ENCODE measurements at regions not wholly inside any gene's neighbourhood (a gene's known extent, or its start where the extent isn't known, plus 50 kb on each side); places are given as distances from the start of the nearest gene placed in this dataset.

GRCh38 chr12:115543269-115543668 lies 734.2 kb downstream of the MED13L start:
- 74% methylated on average over 2 of the region's 2 CpGs for WGBS (ENCODE audit: low lambda C conversion rate, missing lambda C conversion rate)
- Histone ChIP-seq H3K4me2 (no peak overlapping the region), H4K20me1 (ENCODE audit: insufficient read depth, poor library complexity, severe bottlenecking) (no peaks in the 10 kb centered on the region), H3K79me2 (no peaks in the 10 kb centered on the region), H3K36me3 (replicated peaks; ENCODE audit: insufficient read depth, low read depth) (no peaks in the 10 kb centered on the region), H3K4me1 (ENCODE audit: insufficient read depth) (no peaks in the 10 kb centered on the region), H3K9me2 (replicated peaks; ENCODE audit: insufficient read depth) (no peaks in the 10 kb centered on the region), H2AFZ (no peak overlapping the region), H3K27me3 (no peaks in the 10 kb centered on the region), H3K9me3 (ENCODE audit: low read depth) (no peaks in the 10 kb centered on the region), H3K27ac (no peak overlapping the region), H3K4me3 (no peak overlapping the region)
- TF ChIP-seq EZH2 (IDR thresholded peaks at IDR 0.05; ENCODE audit: borderline replicate concordance) (no peak), EZH2phosphoT487 (IDR thresholded peaks at IDR 0.05; ENCODE audit: low read depth, severe bottlenecking, unreplicated experiment) (no peak), CTCF (IDR thresholded peaks at IDR 0.05; ENCODE audit: poor library complexity) (no peak)
- no peak for DNase-seq (ENCODE audit: low spot score)

GRCh38 chr12:115542656-115543055 lies 734.8 kb downstream of the MED13L start:
- H3K79me2 ChIP-seq, result no peaks in the 10 kb centered on the region
- H3K4me1 ChIP-seq (ENCODE audit: insufficient read depth), result no peaks in the 10 kb centered on the region
- no peak overlapping the region for H3K4me2 ChIP-seq
- no peaks in the 10 kb centered on the region for H4K20me1 ChIP-seq (ENCODE audit: insufficient read depth, poor library complexity, severe bottlenecking)
- H3K36me3 ChIP-seq (replicated peaks; ENCODE audit: insufficient read depth, low read depth), result no peaks in the 10 kb centered on the region
- H3K27ac ChIP-seq, result no peak overlapping the region
- H3K9me2 ChIP-seq (replicated peaks; ENCODE audit: insufficient read depth), result no peaks in the 10 kb centered on the region
- TF ChIP-seq EZH2 (IDR thresholded peaks at IDR 0.05; ENCODE audit: borderline replicate concordance), result no peak
- TF ChIP-seq EZH2phosphoT487 (IDR thresholded peaks at IDR 0.05; ENCODE audit: low read depth, severe bottlenecking, unreplicated experiment), result no peak
- no peak for TF ChIP-seq CTCF (IDR thresholded peaks at IDR 0.05; ENCODE audit: poor library complexity)
- WGBS (ENCODE audit: low lambda C conversion rate, missing lambda C conversion rate), result 82% methylated on average over 7 of the region's 7 CpGs
- no peak overlapping the region for H3K4me3 ChIP-seq
- H3K27me3 ChIP-seq, result no peaks in the 10 kb centered on the region
- no peak for DNase-seq (ENCODE audit: low spot score)
- no peaks in the 10 kb centered on the region for H3K9me3 ChIP-seq (ENCODE audit: low read depth)
- H2AFZ ChIP-seq, result no peak overlapping the region

GRCh38 chr12:115541891-115542421 lies 735.5 kb downstream of the MED13L start:
- no peak for DNase-seq (ENCODE audit: low spot score)
- no peak overlapping the region for H3K4me2 ChIP-seq
- no peak overlapping the region for H3K4me3 ChIP-seq
- no peaks in the 10 kb centered on the region for H3K36me3 ChIP-seq (replicated peaks; ENCODE audit: insufficient read depth, low read depth)
- no peaks in the 10 kb centered on the region for H3K9me2 ChIP-seq (replicated peaks; ENCODE audit: insufficient read depth)
- H3K4me1 ChIP-seq (ENCODE audit: insufficient read depth), result no peaks in the 10 kb centered on the region
- no peak overlapping the region for H3K27ac ChIP-seq
- no peaks in the 10 kb centered on the region for H3K27me3 ChIP-seq
- no peaks in the 10 kb centered on the region for H3K9me3 ChIP-seq (ENCODE audit: low read depth)
- TF ChIP-seq EZH2phosphoT487 (IDR thresholded peaks at IDR 0.05; ENCODE audit: low read depth, severe bottlenecking, unreplicated experiment) (no peak), EZH2 (IDR thresholded peaks at IDR 0.05; ENCODE audit: borderline replicate concordance) (no peak), CTCF (IDR thresholded peaks at IDR 0.05; ENCODE audit: poor library complexity) (no peak)
- no peaks in the 10 kb centered on the region for H4K20me1 ChIP-seq (ENCODE audit: insufficient read depth, poor library complexity, severe bottlenecking)
- 88% methylated on average over 5 of the region's 5 CpGs for WGBS (ENCODE audit: low lambda C conversion rate, missing lambda C conversion rate)
- H3K79me2 ChIP-seq, result no peaks in the 10 kb centered on the region
- H2AFZ ChIP-seq, result no peak overlapping the region

GRCh38 chr12:115528466-115528865 lies 749.0 kb downstream of the MED13L start:
- WGBS (ENCODE audit: low lambda C conversion rate, missing lambda C conversion rate), result 86% methylated on average over 2 of the region's 2 CpGs

More at GRCh38 chr12:115528466-115528865, 749.0 kb downstream of the MED13L start:
- H2AFZ ChIP-seq, result no peak overlapping the region
- TF ChIP-seq EZH2 (IDR thresholded peaks at IDR 0.05; ENCODE audit: borderline replicate concordance) (no peak), CTCF (IDR thresholded peaks at IDR 0.05; ENCODE audit: poor library complexity) (no peak), EZH2phosphoT487 (IDR thresholded peaks at IDR 0.05; ENCODE audit: low read depth, severe bottlenecking, unreplicated experiment) (no peak)
- no peaks in the 10 kb centered on the region for H3K36me3 ChIP-seq (replicated peaks; ENCODE audit: insufficient read depth, low read depth)
- no peak overlapping the region for H3K4me3 ChIP-seq
- H3K27me3 ChIP-seq, result no peaks in the 10 kb centered on the region
- no peak overlapping the region for H3K4me2 ChIP-seq
- no peaks in the 10 kb centered on the region for H3K9me3 ChIP-seq (ENCODE audit: low read depth)
- H3K79me2 ChIP-seq, result no peaks in the 10 kb centered on the region
- H3K9me2 ChIP-seq (replicated peaks; ENCODE audit: insufficient read depth), result no peaks in the 10 kb centered on the region
- H3K27ac ChIP-seq, result no peak overlapping the region
- H4K20me1 ChIP-seq (ENCODE audit: insufficient read depth, poor library complexity, severe bottlenecking), result no peaks in the 10 kb centered on the region
- H3K4me1 ChIP-seq (ENCODE audit: insufficient read depth), result no peaks in the 10 kb centered on the region
- DNase-seq (ENCODE audit: low spot score), result no peak

Measured in hepatocyte (in vitro differentiated cells).